NOMO-1 (cell line): ENCODE measurements at regions not wholly inside any gene's neighbourhood (a gene's known extent, or its start where the extent isn't known, plus 50 kb on each side); places are given as distances from the start of the nearest gene placed in this dataset.
"Not testable (repeated sequence)": the region's sequence is repeated elsewhere in the genome, so short reads cannot be mapped to it uniquely, and the experiment has no call there.

Source experiments
- DNase-seq, 2 experiments: peaks; one replicate each; lab custom pipeline; 2025; ENCODE audit not compliant: unreplicated experiment in 2 of 2; lab: John Stamatoyannopoulos, UW

DNA sequence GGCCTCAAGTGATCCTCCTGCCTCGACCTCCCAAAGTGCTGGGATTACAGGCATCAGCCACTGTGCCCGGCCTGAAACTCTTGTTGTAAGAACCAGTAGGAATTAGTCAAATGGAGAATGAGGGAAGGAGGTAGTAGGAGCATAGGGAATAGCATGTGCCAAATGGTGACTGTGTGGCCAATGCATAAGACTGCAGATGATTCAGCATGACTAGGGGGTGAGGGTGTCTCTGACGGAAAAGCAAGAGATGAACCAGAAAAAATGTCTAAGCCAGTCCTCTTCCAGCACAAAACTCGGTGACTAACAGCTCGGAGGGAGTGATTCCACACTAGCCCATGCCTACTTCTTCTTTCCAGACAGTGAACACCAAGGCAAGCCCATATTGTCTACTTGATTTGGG, 58.2 kb upstream of the DUSP21 start:
- no peak for DNase-seq

GRCh38 chrX:44784241-44784640, 59.6 kb upstream of the DUSP21 start:
- no peak for DNase-seq

- DNase-seq, result no peak
These were observed 65.6 kb upstream of the DUSP21 start for GRCh38 chrX:44778254-44778653.

- peak; percentile 13 to 16 for DNase-seq
These were observed 68.1 kb upstream of the DUSP21 start for GRCh38 chrX:44775726-44776125.

GRCh38 chrX:44774066-44774465, 69.8 kb upstream of the DUSP21 start:
- not testable (repeated sequence) for DNase-seq

DNA sequence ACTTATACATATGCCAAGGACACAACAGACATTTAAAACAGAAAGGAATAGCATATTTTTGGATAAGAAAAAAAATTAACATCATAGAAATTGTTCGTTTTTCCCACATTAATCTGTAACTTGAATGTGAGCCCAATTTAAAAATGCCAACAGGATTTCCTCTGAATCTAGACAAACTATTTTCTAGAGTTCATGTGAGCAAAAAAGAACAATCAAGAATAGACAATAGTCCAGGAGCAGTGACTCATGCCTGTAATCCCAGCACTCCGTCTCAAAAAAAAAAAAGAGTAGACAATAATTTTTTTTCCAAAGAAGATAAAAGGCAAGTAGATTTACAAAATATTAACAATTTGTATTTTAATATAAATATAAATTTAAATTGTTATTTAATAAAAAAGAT, 73.7 kb upstream of the DUSP21 start:
- no peak for DNase-seq

GRCh38 chrX:44767308-44767707, 76.5 kb upstream of the DUSP21 start:
- peak in 1 of 2 experiments; percentile 4 for DNase-seq

- no peak for DNase-seq
These were observed 78.3 kb upstream of the DUSP21 start for GRCh38 chrX:44765556-44765955.

DNA sequence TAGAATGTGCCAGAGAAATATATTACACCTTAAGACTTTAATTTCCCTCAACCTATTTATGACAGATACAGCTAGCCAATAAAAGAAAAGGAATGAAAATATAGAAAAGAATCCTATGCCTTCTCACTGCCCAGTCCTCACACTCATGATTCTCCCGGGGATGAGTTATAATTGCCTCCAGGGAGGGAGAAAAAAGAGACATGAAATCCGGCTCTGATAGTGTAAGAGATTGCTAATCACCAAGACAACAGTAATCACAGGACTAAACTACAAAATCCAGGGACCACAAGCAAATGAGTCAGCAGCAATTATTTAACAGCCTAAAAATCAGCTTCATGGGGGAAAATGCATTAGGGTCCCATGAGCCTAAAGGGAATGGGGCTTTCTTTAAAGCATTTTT, 95.9 kb upstream of the DUSP21 start:
- DNase-seq, result no peak

DNA sequence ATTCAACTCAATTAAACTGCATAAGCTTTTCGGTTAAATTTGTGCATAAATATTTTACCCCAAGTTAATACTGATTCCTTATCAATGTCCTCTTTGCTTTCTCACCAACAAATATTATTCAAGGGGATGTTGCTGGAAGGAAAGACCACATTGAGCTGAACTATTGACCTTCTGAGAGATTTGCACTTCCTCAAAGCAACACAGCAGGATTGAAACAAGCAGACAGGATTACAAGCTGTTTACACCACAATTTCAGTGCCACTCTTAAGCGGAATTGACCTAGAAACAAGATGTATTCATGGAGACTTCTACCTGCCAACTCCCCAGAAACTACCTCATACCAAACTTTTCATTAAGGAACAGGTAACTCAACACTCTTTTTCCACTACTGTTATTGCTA, 96.5 kb upstream of the DUSP21 start:
- DNase-seq, result peak in 1 of 2 experiments; percentile 62

GRCh38 chrX:44744799-44745198, 99.0 kb upstream of the DUSP21 start:
- no peak for DNase-seq

DNA sequence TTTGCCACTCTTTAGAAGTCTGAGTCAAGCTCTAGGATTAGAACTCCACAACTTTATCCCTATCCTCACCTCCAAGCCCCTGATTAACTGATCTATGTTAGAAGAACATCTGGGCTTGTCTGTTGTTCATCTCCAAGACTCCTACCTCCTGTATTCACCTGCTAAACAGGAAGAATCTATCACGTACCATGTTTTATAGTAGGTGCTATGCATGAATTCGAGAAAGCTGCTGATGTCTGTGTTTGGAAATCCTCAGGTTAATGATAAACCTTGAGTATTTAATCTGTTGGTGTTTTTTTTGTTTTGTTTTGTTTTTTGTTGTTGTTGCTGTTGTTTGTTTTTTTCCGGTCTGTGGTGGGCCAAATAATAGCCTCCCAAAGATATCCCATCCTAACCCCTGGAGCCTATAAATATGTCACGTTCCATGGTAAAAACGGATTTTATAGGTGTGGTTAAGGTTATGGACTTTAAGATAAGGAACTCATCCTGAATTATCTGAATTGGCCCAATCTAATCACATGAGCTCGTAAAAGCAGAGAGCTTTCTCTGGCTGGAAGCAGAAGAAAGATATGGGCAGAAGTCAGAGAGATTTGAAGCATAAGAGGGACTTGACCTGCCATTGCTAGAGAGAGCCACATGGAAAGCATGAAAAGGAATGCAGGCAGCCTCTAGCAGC, 101.2 kb upstream of the DUSP21 start:
- DNase-seq, result no peak

DNA sequence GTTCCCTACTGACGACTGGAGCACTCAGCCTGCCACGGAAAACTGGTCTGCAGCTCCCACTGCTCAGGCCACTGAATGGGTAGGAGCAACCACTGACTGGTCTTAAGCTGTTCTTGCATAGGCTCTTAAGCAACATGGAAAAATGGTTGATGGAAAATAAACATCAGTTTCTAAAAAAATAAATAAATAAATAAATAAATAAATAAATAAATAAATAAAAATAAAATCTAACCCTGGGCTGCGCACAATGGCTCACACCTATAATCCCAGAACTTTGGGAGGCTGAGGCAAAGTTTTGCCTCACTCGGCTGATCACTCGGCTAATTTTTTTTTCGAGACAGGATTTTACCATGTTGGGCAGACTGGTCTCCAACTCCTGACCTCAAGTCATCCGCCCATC, 102.0 kb upstream of the DUSP21 start:
- DNase-seq, result not testable (repeated sequence)

DNA sequence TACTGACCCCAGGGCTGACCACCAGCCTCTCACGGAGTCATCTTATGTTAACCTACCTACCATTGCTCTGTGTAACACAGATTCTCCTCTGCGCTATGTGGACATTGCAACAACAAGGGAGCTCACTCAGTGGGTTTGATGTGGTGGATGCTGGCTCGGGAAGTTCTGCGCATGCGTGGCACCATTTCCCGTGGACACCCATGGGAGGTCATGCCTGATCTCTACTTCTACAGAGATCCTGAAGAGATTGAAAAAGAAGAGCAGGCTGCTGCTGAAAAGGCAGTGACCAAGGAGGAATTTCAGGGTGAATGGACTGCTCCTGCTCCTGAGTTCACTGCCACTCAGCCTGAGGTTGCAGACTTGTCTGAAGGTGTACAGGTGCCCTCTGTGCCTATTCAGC, 102.4 kb upstream of the DUSP21 start:
- not testable (repeated sequence) for DNase-seq

DNA sequence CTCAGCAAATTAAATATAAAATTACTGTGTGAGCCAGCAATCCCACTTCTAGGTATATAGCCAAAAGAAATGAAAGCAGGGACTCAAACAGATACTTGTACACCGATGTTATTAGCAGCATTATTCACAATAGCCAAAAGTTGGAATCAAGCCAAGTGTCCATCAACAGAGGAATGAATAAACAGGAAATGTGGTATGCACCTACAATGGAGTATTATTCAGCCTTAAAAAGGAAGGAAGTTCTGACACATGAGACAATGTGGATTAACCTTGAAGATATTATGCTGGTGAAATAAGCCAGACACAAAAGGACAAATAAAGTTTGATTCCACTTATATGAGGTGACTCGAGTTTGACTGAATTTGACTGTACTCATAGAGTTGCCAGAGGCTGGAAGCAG, 108.3 kb upstream of the DUSP21 start:
- DNase-seq, result no peak

DNA sequence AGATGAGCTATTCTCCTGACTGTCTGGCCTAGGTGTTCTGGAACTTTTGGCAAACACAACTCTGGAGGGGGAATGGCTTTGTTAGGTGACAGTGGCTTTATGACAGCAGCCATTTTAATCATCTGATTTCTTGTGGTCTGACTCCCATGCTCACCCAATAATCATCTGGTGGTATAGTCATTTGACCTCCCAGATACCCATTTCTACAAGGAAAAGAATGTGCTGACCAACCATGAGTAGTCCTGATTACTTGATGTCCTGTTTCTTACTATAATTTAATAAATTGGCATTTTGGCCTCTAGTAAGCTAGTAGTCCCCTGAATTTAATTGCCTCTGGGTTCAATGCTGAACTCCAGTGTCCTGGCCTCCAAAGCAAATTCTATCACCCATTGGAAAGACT, 109.9 kb upstream of the DUSP21 start:
- DNase-seq, result no peak

DNA sequence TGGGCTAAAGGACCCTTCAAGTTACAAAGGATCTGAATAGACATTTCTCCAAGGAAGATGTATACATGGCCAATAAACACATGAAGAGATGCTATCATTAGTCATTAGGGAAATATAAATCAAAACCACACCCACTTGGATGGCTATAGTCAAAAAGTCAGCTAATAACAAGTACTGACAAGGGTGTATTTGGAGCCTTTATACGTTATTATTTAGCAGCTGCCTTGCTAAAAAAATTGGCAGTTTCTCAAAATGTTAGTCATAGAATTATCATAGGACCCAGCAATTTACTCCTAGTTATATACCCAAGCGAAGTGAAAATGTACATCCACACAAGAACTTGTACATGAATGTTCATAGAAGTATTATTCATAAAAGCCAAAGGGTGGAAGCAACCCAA, 112.7 kb upstream of the DUSP21 start:
- DNase-seq, result no peak

GRCh38 chrX:44723426-44723825, 120.4 kb upstream of the DUSP21 start:
- no peak for DNase-seq

GRCh38 chrX:44708470-44708869, 135.4 kb upstream of the DUSP21 start:
- DNase-seq, result peak; percentile 3 to 23

- no peak for DNase-seq
These were observed 137.8 kb upstream of the DUSP21 start for GRCh38 chrX:44705817-44706551.

DNA sequence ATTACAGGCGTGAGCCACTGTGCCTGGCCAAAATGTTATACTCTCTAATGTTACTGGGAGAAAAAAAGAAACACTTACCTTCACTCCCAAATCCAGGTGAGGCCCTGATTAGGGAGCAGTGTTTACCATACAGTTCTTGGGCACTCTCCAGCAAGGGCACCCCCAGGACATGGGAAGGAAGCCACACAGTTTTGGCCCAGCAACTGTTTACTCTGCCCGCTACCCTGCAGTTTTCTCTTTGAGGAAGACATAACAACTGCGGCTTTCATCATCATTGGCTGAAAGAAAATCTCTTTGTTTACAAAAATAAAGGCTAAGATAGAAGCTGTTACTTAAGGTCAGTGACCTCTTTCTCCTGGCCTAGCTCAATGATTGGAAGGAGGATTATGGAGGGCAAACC, 145.5 kb upstream of the DUSP21 start:
- no peak for DNase-seq

DNA sequence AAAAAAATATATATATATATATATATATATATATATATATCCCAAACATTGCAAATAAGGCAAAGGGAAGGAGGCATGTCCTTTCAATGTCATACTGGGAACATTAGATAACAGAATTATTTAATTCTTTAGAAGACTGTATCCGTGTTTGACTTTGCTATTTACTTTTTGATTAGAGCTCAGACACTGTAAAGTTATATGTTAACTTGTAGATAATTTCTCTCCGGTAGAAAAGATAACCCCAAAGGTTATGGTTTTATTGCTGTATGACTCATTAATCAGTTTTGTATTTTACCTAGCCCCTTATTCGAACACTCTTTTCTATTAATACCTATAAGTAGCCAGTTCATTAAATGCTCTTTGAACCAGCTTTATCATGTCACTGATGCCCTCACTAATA, 150.6 kb upstream of the DUSP21 start:
- DNase-seq, result no peak
